ENCODE measurements at regions not wholly inside any gene's neighbourhood (a gene's known extent, or its start where the extent isn't known, plus 50 kb on each side); places are given as distances from the start of the nearest gene placed in this dataset.

GRCh38 chr16:8251298-8251697, 339.0 kb downstream of the TMEM114 start:
- no peak for TF ChIP-seq POLR2A (IDR thresholded peaks at IDR 0.05)
- no peak for TF ChIP-seq CTCF (IDR thresholded peaks at IDR 0.05)
